Ishikawa (cell line): ENCODE measurements at regions not wholly inside any gene's neighbourhood (a gene's known extent, or its start where the extent isn't known, plus 50 kb on each side); places are given as distances from the start of the nearest gene placed in this dataset.

Experiments used
- CEBPB ChIP-seq: IDR thresholded peaks from 2 replicates; pipeline ENCODE4 v1.6.1; 2012
- CREB1 ChIP-seq: IDR thresholded peaks from 2 replicates; pipeline ENCODE4 v1.6.1; 2012; ENCODE audit warnings: low read depth
- EGR1 ChIP-seq: IDR thresholded peaks from 2 replicates; pipeline ENCODE4 v1.6.1; 2012
- FOXM1 ChIP-seq: IDR thresholded peaks from 2 replicates; pipeline ENCODE4 v1.6.1; 2012; ENCODE audit warnings: low read depth, borderline replicate concordance
- MAX ChIP-seq: IDR thresholded peaks from 2 replicates; pipeline ENCODE4 v1.6.1; 2012
- NFIC ChIP-seq: IDR thresholded peaks from 2 replicates; pipeline ENCODE4 v1.6.1; 2012
- RAD21 ChIP-seq: IDR thresholded peaks from 2 replicates; pipeline ENCODE4 v1.6.1; 2012; ENCODE audit warnings: low read depth
- REST ChIP-seq: IDR thresholded peaks from 2 replicates; pipeline ENCODE4 v1.6.1; 2012; ENCODE audit warnings: low read depth, mild to moderate bottlenecking
- TAF1 ChIP-seq: IDR thresholded peaks from 2 replicates; pipeline ENCODE4 v1.6.1; 2012; ENCODE audit warnings: low read depth, mild to moderate bottlenecking
- TCF12 ChIP-seq: IDR thresholded peaks from 2 replicates; pipeline ENCODE4 v1.6.1; 2012; ENCODE audit warnings: low read depth
- TEAD4 ChIP-seq: IDR thresholded peaks from 2 replicates; pipeline ENCODE4 v1.6.1; 2012
- USF1 ChIP-seq: IDR thresholded peaks from 2 replicates; pipeline ENCODE4 v1.6.1; 2012
- YY1 ChIP-seq: IDR thresholded peaks from 2 replicates; pipeline ENCODE4 v1.6.1; 2012; ENCODE audit warnings: low read depth
- ZBTB7A ChIP-seq: IDR thresholded peaks from 2 replicates; pipeline ENCODE4 v1.6.1; 2012; ENCODE audit warnings: low read depth

GRCh38 chr11:67804435-67805252 lies 130.2 kb upstream of the ALDH3B2 start:
- peak; percentile 64; the same call in 1 of the 2 replicates for TF ChIP-seq MAX

- TF ChIP-seq RAD21: peak; percentile 11; the same call in 1 of the 2 replicates
These were observed 125.4 kb upstream of the ALDH3B2 start for GRCh38 chr11:67799808-67800207.

- TF ChIP-seq FOXM1 (no peak), TCF12 (no peak), REST (no peak), ZBTB7A (no peak), CREB1 (no peak), RAD21 (no peak)
These were observed 121.3 kb upstream of the ALDH3B2 start for GRCh38 chr11:67795746-67796145.

- peak; percentile 46 for TF ChIP-seq RAD21
These were observed 118.0 kb upstream of the ALDH3B2 start for GRCh38 chr11:67792273-67792990.

GRCh38 chr11:67791598-67792170 lies 117.3 kb upstream of the ALDH3B2 start:
- peak; percentile 47 for TF ChIP-seq NFIC

GRCh38 chr11:67780056-67780455 lies 105.6 kb upstream of the ALDH3B2 start:
- TF ChIP-seq CEBPB (no peak; the same call in 1 of the 2 replicates), TEAD4 (no peak), USF1 (no peak), RAD21 (no peak), YY1 (no peak), CREB1 (no peak), TCF12 (no peak), EGR1 (no peak), TAF1 (no peak), NFIC (no peak), ZBTB7A (no peak), REST (no peak), FOXM1 (no peak)

GRCh38 chr11:67776852-67777520 lies 102.6 kb upstream of the ALDH3B2 start:
- no peak for TF ChIP-seq NFIC
- no peak for TF ChIP-seq CEBPB
- no peak for TF ChIP-seq ZBTB7A
- no peak for TF ChIP-seq TAF1
- TF ChIP-seq TCF12: no peak
- TF ChIP-seq EGR1: no peak
- no peak for TF ChIP-seq USF1
